GM19395 (cell line): ENCODE measurements at regions not wholly inside any gene's neighbourhood (a gene's known extent, or its start where the extent isn't known, plus 50 kb on each side); places are given as distances from the start of the nearest gene placed in this dataset.

Source experiments
- ATAC-seq: cut with Tn5 transposase; IDR thresholded peaks from one replicate; pipeline ENCODE4 v1.9.1; 2021; ENCODE audit warnings: mild to moderate bottlenecking, moderate library complexity; ENCODE audit not compliant: unreplicated experiment

DNA sequence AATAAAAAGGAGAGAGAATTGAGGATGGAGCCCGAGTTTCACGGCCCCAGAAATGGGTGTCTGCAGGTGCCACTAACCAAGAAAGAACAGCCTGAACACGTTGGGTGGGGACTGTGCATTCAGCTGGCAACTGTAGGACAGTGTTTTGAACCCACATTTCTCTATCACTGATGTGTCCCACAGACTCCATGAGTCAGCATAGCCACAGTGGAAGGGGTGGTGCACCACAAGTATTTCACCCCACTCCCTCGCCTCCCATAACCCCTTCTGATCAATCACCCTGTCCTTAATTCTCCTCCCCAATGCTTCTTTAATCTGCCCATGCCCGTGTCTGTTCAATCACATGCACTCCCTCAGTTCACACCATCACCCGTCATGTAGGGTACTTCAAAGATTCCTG, 291.5 kb downstream of the ZNF516 start:
- no peak for ATAC-seq

DNA sequence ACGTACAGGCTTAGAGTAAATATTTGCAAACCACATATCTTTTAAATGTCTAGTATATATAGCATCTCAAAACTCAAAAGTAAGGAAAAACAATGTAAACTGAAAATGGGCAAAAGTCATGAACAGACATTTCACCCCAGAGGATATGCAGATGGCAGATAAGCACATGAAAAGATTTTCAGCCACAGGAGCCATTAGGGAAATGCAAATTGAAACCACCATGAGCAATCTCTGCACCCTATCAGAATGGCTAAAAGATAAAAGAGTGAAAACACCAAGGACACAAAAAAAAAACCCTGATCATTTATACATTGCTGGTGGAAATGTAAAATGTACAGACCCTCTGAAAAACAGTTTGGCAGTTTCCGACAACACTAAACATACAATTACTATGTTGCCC, 292.7 kb downstream of the ZNF516 start:
- ATAC-seq, result no peak

DNA sequence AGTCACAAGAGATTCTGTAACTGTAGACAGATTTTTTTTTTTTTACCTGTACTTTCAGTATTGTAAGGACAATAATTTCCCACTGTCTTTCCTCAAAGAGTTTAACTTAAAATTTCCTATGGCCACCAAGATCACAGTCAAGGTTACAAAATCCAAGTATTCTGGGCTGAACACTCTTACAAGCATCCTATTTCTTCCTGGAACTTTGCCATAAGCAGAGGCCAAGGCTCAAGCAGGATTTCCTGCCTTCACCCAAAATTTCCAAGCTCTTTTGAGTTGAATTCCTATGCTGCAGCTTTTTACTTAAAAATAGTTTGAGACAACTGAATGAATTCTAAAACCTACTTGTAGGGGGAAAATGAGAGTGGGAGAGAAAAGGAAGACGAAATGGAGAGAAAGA, 299.4 kb downstream of the ZNF516 start:
- ATAC-seq, result no peak

DNA sequence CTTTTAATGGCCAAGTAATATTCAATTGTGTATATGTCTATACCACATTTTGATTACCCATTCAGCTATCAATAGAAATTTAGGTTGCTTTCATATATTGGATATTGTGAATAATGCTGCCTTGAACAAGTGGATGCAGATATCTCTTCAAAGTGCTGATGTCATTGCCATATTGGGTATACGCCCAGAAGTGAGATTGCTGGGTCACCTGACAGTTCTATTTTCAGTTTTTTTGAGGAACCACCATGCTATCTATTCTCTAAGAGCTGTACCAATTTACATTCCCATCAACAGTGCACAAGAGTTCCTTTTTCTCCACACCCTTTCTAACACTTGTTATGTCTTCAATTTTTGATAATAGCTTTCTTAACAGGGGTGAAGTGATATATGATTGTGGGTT, 306.9 kb downstream of the ZNF516 start:
- no peak for ATAC-seq

DNA sequence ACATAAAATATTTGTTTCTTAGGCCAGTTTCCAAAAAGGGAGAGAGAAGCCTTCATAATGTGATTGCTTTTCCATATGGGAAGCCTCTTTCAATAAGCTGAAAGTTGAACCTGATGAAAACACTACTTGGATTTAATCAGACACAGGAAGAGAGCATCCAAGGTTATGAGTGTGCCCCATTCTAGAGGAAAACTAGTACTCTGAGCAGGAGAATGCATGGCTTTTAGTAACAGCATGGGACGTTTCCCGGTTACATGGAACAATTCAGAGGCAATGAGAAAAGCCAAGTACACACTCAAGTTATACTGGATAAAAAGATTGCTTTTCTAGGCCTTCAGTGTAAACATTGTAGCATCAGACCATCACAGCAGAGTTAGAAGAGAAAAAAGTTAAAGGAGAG, 315.8 kb downstream of the ZNF516 start:
- no peak for ATAC-seq

DNA sequence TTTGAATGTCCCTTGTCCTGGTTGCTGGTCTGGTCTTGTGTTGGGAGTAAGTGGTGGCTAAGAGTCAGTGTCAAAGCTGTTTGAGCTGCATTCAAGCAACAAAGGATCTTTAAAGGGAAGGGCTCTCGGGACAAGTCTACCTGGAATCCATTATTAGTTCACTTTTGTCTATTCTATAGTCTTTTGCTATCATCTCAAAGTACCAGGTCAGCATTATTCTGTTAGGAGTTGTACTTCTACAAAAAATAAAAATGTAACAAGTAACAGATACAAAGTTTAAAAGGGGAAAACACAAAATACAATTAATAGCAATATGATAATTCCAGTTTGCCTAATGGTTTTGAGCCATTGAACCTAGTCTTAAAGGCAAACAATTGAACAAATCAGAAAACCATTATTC, 317.9 kb downstream of the ZNF516 start:
- ATAC-seq, result no peak

DNA sequence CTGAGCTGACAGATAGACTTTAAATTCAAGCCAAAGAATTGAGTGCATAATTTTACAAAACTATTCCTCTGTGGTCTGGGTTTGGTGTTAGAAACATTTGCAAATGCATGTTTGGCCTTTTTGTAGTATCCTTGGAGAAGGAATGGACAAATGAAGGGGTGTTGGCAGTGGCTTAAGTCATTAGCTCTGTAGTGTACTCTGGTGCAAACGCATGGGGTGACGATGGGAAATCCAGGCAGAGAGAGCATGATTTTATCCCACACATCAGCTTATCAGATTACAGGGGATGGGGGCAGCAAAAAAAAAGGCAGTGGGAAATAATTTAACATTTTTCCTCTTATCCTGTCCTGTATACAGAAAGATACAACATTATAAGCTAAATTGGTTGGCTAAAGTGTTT, 320.6 kb downstream of the ZNF516 start:
- no peak for ATAC-seq

DNA sequence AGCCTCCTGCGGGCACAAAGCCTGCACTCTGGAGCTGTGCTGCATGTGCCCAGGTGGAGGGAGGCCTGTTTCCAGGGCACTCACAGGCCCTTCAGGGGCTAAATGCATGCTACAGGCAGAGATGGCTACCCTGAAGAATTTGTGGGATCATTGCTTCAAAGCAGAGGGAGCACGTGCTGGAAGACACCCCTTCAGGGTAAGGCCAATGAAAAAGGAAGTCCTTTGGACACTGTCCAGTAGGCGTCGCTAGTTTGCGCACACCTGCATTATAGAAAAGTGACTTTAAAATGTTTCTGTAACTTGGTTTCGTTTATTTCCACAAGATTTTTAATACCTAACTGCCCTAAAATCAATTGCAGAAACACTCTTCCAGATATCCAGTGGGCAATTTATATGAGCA, 325.3 kb downstream of the ZNF516 start:
- no peak for ATAC-seq

DNA sequence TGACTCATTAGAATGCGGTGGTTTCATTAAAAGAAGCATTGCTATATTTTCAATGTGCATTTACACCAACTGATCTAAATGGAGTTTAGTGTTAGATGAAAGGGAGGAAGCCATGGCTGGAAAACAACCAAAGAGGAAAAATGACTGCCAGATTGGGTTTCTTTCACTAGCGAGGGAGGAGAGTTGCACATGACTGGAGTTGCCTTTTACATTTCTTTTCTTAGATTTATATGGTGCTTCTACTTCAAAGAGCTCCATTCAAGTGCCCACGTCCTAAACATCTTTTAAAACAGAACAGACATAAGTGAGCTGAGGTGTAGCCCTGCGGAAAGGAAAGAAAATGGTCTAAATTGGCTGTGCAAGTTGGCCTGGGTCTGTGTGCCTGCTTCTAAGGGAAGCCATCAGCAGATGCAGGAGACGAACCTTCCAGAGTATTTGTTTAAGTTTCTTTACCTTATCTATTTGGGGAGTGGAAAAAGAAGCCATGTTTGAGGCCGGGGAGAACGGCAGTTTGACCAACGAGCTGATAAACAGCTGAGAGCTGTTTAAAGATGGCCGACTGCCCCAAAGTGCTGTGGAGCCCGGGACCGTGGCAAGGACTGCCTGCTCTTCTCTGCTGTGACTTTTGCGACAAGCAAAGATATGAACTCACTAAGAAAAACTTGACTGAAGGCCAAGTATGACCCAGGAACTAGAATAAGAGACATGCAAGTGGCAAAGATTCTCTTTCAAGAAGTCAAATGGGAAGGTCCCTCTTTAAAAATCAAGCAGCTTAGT, 327.0 kb downstream of the ZNF516 start:
- no peak for ATAC-seq

DNA sequence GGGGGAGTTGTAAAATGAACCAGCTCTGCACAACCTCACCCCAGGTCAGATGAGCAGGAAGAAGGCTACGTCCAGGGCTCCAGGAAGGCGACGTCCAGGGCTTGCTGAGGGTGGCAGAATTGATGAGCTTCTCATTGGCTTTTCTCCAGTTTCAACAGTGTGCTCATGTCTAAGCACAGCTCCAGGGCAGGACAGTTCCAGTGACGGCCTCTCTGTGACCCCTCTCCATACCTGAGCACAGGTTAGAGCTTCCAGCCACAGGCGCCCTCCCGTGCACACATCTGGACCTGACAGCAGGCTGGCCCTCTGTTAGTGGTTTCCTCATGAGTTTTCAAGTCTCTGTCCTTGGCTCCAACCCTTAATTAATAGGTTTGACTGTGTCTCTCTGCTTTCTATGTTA, 327.6 kb downstream of the ZNF516 start:
- ATAC-seq, result no peak

DNA sequence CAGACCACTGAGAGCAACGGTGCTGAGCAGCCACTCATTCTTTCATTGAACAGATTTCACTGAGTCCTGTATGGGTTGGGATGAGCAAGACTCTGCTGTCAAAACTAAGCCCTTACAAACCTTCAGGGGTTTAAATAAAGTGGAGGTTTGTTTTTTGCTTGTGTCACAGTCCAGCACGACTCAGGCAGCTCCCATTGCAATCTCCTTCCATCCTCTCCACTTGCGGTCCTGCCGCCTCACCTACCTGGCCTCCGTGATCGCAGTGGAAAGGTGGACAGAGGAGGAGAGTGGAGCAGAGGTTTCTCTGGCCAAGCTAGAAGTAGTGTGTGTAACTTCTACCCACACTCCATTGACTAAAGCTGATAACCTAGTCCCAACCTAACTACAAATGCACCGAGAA, 332.2 kb downstream of the ZNF516 start:
- ATAC-seq, result no peak

DNA sequence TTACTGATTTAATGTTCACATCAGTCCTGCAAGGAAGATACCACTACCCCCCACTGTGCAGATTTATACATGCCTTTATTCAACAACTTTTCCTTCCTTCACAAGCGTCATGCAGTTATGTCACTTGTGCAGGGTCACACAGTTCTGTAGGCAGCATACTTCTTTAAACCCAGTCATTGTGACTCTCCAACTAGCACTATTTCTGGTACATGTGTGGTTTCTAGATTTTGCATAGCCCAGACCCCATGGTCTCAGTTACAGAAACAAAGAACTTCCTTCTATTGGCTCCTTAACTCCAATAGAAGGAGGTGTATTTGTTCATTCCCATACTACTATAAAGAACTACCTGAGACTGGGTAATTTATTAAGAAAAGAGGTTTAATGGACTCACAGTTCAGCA, 333.1 kb downstream of the ZNF516 start:
- no peak for ATAC-seq

DNA sequence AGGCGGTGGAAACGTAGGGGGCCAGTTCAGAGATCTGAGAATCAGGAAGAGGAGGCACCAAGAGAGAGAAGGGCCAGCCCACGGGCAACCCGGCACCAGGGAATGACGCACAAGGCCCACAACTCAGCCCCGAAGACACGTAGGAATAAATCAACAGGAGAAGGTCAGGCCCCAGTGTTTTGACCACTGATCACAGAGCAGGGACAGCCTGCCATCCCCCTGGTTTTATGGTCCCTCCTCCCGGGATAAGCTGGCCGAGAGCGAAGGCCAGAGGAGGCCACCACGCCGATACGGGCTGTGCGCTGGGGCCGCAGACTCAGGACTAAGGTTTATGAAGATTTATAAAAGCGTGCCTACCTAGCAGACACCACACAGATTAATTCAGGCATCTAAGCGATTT, 341.4 kb downstream of the ZNF516 start:
- no peak for ATAC-seq

DNA sequence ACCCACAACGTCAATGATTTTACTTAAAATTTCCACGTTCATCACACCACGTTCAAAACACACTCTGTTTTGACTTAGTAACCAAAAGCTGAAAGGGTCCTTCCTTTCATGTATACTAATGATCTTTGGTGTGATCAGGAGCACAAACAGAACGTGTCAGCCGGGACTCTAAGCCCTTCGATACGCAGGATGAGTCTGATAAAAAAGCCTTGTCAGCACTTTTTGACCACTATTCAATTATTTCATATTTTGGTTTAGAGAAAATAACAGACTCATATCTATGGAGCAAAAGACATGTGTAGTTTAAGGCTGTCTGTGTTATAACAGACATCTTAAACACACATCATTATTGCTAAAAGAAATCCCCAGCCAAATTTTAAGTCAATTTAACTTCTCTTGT, 345.3 kb downstream of the ZNF516 start:
- ATAC-seq, result no peak

DNA sequence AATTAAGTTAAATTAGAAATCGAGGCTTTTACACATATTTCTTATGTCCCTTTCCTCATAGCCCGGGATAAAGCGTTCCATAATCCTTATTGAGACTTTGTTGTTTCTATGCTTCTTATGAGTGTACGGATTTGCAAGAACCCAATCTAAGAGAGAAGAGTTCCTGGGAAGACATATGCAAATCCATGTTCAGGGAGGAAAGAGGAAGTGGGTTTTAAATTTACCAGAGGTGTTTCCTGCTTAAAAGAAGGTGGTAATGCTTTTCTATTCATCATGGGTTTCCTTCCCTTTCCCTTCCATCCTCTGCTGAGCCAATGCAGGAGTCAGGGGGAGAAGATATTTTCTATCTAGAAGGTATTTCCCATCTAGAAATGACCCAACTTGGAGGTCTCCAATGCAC, 345.8 kb downstream of the ZNF516 start:
- ATAC-seq, result no peak

DNA sequence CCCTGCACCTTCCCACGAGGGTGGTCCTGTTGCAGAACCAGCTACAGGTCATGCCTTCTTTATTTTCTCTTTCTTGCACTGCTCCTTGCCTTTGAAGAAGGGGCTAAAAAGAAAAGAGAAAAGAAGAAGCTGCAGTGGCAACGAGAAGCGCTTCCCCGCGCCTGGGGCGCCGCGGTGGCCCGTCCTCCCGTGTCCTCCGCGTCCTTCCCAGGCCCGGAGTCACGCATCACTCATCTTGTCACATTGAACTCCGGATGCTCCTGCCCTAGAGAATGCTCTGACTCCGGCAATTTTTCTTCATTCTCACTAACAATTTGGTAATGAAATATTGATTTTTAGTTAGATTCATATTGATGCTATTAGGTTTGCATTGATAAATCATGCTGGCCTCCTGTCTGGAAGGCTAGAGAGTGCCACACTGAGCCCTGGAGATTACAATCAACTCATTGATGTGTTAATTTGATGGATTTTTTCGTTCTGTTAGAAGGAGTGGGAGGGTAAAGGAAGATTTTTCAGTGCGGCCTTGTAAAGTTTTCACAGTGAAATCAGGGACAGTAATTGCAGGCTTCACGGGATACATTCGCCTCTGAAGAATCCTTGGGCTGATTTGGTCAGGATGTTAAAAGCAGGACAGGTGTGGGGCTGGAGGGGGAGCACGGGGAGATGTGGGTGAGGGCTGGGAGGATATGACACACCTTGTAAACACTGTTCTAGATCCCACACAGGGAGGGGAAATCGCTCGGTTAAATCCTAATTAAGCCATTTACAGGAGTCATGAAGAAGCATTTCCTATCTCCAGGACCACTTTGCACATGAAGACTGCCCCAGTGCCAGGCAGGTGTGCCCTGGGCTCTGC, 349.3 kb downstream of the ZNF516 start:
- no peak for ATAC-seq

DNA sequence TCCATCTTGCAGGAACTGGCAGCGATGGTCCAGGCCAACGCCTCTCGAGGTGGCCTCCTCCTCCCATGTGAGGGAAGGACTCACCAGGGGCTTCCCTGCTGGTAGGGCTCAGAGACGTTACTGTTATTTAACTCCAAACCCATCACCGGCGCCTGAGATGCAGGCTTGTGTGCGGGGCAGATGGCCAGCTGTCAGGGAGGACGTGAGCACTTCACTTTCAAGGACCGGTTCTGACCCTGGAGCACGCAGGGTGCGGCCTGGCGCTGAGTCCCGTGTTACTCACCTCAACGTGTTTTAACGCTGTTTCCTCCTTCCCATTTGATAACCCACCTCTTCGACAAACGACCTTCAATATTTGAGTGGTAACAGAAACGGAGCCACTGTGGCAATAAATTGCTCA, 350.2 kb downstream of the ZNF516 start:
- ATAC-seq, result no peak

DNA sequence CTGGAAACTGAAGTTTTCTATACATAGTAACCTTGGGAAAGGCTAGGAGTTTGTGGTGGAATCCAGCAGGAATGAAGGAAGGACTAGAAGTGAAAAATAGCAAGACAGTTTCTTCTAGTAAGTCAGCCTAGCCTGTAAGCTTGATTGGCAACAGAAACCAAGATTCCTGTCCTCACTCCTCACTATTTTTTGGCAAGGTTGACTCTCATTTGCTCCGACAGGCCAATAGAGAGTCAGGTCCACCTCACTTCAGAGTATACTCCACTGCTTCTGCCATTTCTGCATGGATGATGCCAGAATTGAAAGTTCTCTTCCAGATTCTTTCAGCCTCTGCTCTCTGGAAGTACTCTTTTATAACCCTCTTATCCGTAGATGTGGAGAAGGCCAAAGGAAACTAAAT, 352.4 kb downstream of the ZNF516 start:
- no peak for ATAC-seq

DNA sequence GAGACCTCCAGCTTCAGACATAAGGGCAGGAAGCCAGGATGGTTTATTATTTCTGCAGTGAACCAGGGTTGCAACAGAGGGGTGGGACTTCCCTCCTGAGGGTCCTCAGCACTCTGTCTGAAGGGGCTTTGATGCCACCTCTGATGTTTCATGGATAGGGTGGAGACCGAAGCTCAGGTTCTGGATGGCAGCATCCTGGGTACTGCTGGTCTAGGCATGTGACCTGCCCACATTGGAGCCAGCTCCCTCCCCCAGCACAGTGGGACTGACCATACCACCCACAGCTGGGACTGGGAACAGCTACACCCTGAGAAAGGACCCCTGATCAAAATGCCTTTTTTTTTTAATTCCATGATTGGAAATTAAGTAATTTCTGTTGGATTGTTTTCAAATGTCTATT, 355.2 kb downstream of the ZNF516 start:
- ATAC-seq, result no peak

DNA sequence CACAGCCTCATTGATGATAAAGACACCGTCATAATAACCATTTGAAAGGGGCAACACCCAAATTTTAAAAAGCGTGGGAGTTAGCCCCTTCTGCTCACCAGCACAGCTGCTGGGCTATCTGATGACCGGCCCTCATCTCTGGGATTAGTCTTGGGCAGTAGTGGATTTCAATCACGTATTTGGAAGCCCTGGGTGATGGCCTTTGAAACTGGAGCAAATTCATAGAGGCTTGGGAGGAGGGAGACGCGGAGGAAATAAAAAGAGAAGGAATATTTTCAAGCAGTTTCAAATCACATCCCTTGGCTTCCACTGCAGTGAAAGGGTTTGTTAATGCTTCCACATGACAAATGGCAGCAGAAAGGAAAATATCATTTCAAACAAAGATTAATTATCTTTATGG, 357.8 kb downstream of the ZNF516 start:
- ATAC-seq, result no peak

DNA sequence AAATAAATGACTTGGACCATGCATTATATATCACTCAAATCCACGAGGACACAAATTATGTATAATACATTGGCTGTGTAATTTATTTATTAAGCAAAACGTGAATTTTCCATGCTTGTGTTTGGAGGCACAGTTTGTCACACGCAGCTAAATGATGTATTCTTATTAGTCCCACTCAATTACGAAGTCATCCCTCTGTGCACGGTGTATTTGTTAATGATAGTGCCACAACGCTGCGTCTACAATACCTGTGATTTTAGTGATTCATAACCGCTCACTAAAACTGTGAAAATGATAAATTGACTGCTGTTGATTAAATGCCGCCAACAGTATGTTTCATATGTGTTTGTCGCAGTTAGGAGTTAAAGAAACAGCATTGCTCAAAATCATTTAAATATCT, 358.3 kb downstream of the ZNF516 start:
- ATAC-seq, result no peak

DNA sequence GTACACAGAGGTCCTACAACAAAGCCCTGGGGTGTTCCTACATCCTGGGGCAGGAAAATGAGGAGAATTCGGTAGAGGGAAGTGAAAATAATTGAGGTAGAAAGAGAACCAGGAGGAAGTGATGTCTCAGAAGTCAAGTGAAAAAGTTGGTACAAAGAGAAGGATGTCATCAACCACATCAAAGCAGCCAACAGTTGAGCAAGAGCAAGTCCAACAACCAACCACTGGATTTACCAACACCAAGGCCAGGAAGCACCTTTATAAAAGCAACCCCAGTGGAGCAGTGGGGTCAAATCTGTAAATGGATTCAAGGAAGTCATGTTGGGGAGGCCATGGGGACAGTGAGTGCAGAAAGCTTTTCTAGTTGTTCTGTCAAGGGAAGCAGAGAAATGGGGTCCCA, 360.4 kb downstream of the ZNF516 start:
- no peak for ATAC-seq
